ENCODE measurements at regions not wholly inside any gene's neighbourhood (a gene's known extent, or its start where the extent isn't known, plus 50 kb on each side); places are given as distances from the start of the nearest gene placed in this dataset.

GRCh38 chr12:85740186-85740585 is 96.0 kb downstream of the RASSF9 start:
- Histone ChIP-seq H3K4me3 (ENCODE audit: low read depth in 1 of 2, low read length in 2 of 2) (no peak overlapping the region), H3K27me3 (ENCODE audit: low read depth, low read length) (no peaks in the 10 kb centered on the region), H3K9me3 (ENCODE audit: control insufficient read depth in 1 of 2, low read length in 2 of 2) (no peaks in the 10 kb centered on the region), H3K4me1 (ENCODE audit: control insufficient read depth in 1 of 2, insufficient read depth in 2 of 2, low read length in 2 of 2) (no peaks in the 10 kb centered on the region), H3K27ac (ENCODE audit: low read length) (no peak overlapping the region), H3K36me3 (ENCODE audit: control insufficient read depth in 1 of 2, insufficient read depth in 2 of 2, low read length in 2 of 2) (no peaks in the 10 kb centered on the region)

- no peaks in the 10 kb centered on the region for H3K9me3 ChIP-seq (ENCODE audit: control insufficient read depth in 1 of 2, low read length in 2 of 2)
- no peaks in the 10 kb centered on the region for H3K27me3 ChIP-seq (ENCODE audit: low read depth, low read length)
- H3K4me3 ChIP-seq (ENCODE audit: low read depth in 1 of 2, low read length in 2 of 2), result no peak overlapping the region
- H3K36me3 ChIP-seq (ENCODE audit: control insufficient read depth in 1 of 2, insufficient read depth in 2 of 2, low read length in 2 of 2), result no peaks in the 10 kb centered on the region
- no peak overlapping the region for H3K27ac ChIP-seq (ENCODE audit: low read length)
- H3K4me1 ChIP-seq (ENCODE audit: control insufficient read depth in 1 of 2, insufficient read depth in 2 of 2, low read length in 2 of 2), result no peaks in the 10 kb centered on the region
These were observed 95.2 kb downstream of the RASSF9 start for GRCh38 chr12:85741046-85741445.

- Histone ChIP-seq H3K27ac (ENCODE audit: low read length) (no peak overlapping the region), H3K27me3 (ENCODE audit: low read depth, low read length) (no peaks in the 10 kb centered on the region), H3K36me3 (ENCODE audit: control insufficient read depth in 1 of 2, insufficient read depth in 2 of 2, low read length in 2 of 2) (no peaks in the 10 kb centered on the region), H3K4me3 (ENCODE audit: low read depth in 1 of 2, low read length in 2 of 2) (no peak overlapping the region), H3K4me1 (ENCODE audit: control insufficient read depth in 1 of 2, insufficient read depth in 2 of 2, low read length in 2 of 2) (no peaks in the 10 kb centered on the region), H3K9me3 (ENCODE audit: control insufficient read depth in 1 of 2, low read length in 2 of 2) (no peaks in the 10 kb centered on the region)
These were observed 88.2 kb downstream of the RASSF9 start for GRCh38 chr12:85747941-85748495.

All from muscle layer of duodenum (tissue), 2 donors.